T-helper 1 cell treated with Interleukin-12 subunit alpha and Interleukin-12 subunit beta and Interleukin-4 antibody, amounts not matched to agents 30 μg/mL and 1 μg/mL, for 36 hours (primary cell): ENCODE measurements at regions not wholly inside any gene's neighbourhood (a gene's known extent, or its start where the extent isn't known, plus 50 kb on each side); places are given as distances from the start of the nearest gene placed in this dataset.

Experiments
- H3K27ac Mint-ChIP-seq: one replicate; pipeline ENCODE4 v1.8.0; 2021; ENCODE audit warnings: mild to moderate bottlenecking, mixed read lengths
- H3K27me3 Mint-ChIP-seq: one replicate; pipeline ENCODE4 v1.8.0; 2021; ENCODE audit warnings: low read depth, mixed read lengths
- H3K36me3 Mint-ChIP-seq: one replicate; pipeline ENCODE4 v1.8.0; 2021; ENCODE audit warnings: low read depth, mixed read lengths
- H3K4me1 Mint-ChIP-seq: one replicate; pipeline ENCODE4 v1.8.0; 2021; ENCODE audit warnings: low read depth, mixed read lengths
- H3K4me3 Mint-ChIP-seq: one replicate; pipeline ENCODE4 v1.8.0; 2021; ENCODE audit warnings: mild to moderate bottlenecking, moderate library complexity, mixed read lengths
- H3K9me3 Mint-ChIP-seq: one replicate; pipeline ENCODE4 v1.8.0; 2021; ENCODE audit warnings: mixed read lengths

DNA sequence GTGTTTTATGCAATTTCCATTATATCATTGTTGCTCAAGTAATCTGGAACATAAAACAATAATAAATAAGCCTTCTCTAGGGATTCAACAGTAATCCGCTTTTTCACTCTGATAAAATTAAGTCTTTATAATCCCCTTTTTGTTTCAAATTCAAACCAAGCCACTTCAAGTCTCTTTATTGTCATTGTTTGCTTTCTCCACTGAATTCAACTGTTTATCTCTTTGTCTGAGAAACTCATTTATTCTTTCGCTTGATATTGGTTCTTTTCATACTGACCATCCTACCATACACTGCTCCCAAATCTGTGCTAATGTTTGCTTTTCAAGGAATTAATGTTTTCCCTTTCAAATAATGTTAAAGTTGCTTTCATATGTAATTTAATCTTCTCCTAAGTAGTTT is 550.4 kb upstream of the PCDH15 start:
- Mint-ChIP-seq H3K4me1 (no peaks in the 10 kb centered on the region), H3K27ac (no peak overlapping the region), H3K9me3 (peaks cover 11% of the 10 kb centered on the region), H3K36me3 (no peaks in the 10 kb centered on the region), H3K27me3 (no peaks in the 10 kb centered on the region), H3K4me3 (no peak overlapping the region)

DNA sequence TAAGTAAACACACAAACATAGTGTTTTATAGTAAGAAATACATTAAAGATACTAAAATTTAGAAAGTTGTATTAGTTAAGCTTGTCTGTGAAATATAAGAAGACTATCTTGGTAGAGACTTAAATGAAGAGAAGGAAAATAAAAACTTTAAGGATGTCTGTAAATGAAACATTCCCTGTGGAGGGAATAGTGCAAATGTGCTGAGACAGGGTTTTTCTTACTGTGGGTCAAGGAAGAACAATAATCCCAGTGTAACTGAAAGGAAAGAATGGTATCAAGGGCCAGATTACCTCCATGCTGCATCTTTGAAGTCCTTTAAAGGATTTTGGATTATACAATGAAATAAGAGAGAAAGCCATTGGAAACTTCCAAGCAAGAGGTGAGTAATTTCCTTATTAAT is 547.5 kb upstream of the PCDH15 start:
- H3K4me3 Mint-ChIP-seq, result no peak overlapping the region
- no peak overlapping the region for H3K27ac Mint-ChIP-seq
- no peaks in the 10 kb centered on the region for H3K36me3 Mint-ChIP-seq
- H3K9me3 Mint-ChIP-seq, result peaks cover 5% of the 10 kb centered on the region
- H3K4me1 Mint-ChIP-seq, result no peaks in the 10 kb centered on the region
- H3K27me3 Mint-ChIP-seq, result no peaks in the 10 kb centered on the region

DNA sequence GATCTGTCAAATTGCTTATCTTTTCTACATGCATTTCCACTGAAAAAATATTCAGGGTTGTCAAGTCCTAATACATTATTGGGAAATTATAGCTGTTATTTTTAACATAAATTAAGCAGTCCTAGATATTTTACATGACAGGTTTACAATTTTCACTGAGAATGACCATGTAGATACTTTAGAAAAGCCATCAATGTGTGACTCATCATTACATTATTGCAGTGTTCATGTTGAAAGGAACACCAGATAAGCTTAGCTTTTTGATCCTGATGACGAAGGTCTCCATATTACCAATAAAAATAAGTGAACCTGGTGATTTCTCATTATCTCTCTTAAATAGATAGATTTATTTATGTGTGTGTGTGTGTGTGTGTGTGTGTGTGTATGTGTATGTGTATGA is 529.5 kb upstream of the PCDH15 start:
- Mint-ChIP-seq H3K36me3 (no peaks in the 10 kb centered on the region), H3K4me1 (no peaks in the 10 kb centered on the region), H3K4me3 (no peak overlapping the region), H3K27ac (no peak overlapping the region), H3K27me3 (no peaks in the 10 kb centered on the region), H3K9me3 (no peaks in the 10 kb centered on the region)

DNA sequence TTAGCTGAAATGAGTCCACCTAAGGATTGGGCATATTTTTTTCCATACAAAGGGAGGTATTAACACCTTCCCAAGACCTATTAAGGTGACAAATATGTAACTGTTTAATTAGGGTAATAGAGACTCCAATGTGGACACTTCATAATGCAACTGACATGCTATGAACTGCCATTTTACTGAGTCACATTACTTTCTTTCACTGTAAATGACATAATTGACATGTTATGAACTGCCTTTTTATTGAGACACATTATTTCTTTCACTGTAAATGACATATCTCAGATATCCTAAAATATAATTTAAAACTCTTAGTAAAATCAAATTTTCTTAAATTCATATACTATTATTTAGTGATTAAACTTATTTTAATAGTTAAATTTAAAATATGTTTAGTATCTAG is 528.8 kb upstream of the PCDH15 start:
- Mint-ChIP-seq H3K36me3 (no peaks in the 10 kb centered on the region), H3K27me3 (no peaks in the 10 kb centered on the region), H3K27ac (no peak overlapping the region), H3K9me3 (no peaks in the 10 kb centered on the region), H3K4me3 (no peak overlapping the region), H3K4me1 (no peaks in the 10 kb centered on the region)

DNA sequence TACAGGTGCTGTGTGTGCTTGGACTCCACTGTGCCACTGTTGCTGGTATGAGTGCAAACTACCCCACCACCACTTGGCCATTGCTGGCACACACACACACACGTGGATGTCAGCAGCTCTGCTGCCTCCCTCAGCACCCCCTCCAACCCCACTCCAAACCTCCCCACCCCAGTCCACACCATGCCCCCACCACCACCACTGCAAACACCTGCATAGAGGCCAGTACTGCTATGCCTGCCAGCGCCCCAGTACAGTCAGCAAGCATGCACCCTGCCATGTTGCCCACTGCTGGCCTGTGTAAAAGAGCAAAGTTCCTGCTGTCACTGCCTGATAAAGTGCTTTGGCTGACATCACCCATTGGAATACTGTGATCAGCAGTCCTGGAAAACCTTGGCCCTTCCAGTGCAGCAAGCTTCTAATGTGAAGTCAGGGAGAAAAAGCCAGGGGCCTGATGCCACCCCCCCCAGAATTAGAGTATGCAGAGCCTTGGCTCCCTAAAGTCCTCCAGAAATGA is 519.2 kb upstream of the PCDH15 start:
- Mint-ChIP-seq H3K36me3 (no peaks in the 10 kb centered on the region), H3K9me3 (peaks cover 13% of the 10 kb centered on the region), H3K4me1 (no peaks in the 10 kb centered on the region), H3K4me3 (no peak overlapping the region), H3K27me3 (no peaks in the 10 kb centered on the region), H3K27ac (no peak overlapping the region)

DNA sequence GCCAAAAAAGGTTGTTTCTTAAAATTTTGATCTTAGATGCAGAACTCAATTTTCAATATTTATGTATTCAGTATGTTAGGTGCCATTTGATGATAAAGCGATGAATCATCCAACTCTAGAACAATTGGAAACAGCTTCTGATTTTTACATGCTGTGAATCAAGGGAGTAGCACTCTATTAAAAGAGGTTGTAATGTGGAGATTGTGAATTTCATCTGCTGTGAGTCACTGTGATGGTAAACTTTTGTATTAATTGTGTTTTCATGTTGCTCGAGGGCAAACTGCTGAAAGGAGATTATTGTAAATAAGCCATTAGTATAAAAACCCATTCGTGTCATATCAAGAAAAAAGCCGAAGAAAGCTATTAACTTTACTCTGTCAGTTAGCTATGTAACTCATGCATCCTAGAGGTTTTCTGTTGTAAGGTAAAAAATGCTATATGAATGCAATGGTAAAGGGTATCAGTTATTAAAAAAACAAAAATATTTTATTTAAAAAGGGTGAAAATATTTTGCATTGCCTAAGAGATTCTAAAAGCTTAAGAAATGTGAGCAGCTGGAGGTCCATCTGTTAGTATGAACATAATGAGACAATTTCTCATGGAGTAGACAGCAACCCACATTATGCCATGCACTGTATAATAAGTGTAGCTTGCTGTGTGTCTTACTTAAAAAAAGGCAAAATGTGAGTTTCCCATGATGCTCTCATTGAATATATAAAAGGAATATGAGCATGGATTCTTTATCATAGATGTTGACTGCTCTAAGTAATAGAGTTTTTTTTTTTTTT is 511.0 kb upstream of the PCDH15 start:
- no peaks in the 10 kb centered on the region for H3K4me1 Mint-ChIP-seq
- no peak overlapping the region for H3K4me3 Mint-ChIP-seq
- H3K27me3 Mint-ChIP-seq, result no peaks in the 10 kb centered on the region
- H3K27ac Mint-ChIP-seq, result no peak overlapping the region
- no peaks in the 10 kb centered on the region for H3K9me3 Mint-ChIP-seq
- H3K36me3 Mint-ChIP-seq, result no peaks in the 10 kb centered on the region

DNA sequence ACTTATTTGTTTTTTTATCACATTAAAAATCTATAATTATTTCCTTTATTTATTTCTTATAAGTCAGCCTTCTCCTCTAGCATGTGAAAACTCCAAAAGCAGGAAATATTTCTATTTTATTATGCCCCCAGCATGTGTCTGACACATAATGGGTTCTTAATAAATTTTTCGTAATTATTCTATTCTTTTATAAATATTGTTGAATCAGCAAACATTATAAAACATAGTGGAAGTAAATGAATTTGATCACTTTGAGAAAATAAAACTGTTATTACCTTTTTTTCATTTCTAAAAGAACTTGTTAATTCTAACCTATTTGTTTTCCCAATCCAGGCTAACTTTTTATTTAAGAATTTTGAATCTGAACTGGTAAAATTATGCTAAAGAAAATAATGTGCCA is 509.1 kb upstream of the PCDH15 start:
- H3K4me1 Mint-ChIP-seq, result no peaks in the 10 kb centered on the region
- H3K36me3 Mint-ChIP-seq, result no peaks in the 10 kb centered on the region
- H3K27ac Mint-ChIP-seq, result no peak overlapping the region
- H3K9me3 Mint-ChIP-seq, result no peaks in the 10 kb centered on the region
- H3K4me3 Mint-ChIP-seq, result no peak overlapping the region
- H3K27me3 Mint-ChIP-seq, result no peaks in the 10 kb centered on the region

DNA sequence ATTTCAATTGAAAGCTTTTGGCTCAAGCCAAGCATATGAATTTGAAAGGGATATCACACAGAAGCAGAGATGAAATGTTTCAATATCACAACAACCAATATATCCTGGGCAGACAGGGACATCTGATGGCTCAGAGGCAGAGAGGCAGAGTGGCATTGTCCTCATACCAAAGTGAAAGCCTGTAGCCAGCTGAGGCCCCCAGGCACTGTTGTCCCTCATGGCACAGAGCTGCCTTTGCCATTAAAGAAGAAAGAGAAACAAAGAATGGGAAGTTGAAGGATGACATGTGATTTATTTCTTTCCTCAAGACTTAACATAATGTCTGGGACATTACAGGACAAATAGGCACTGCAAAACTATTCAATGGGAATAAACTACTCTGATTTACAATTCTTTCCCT is 504.3 kb upstream of the PCDH15 start:
- Mint-ChIP-seq H3K9me3 (no peaks in the 10 kb centered on the region), H3K36me3 (no peaks in the 10 kb centered on the region), H3K4me3 (no peak overlapping the region), H3K27me3 (no peaks in the 10 kb centered on the region), H3K4me1 (no peaks in the 10 kb centered on the region), H3K27ac (no peak overlapping the region)

DNA sequence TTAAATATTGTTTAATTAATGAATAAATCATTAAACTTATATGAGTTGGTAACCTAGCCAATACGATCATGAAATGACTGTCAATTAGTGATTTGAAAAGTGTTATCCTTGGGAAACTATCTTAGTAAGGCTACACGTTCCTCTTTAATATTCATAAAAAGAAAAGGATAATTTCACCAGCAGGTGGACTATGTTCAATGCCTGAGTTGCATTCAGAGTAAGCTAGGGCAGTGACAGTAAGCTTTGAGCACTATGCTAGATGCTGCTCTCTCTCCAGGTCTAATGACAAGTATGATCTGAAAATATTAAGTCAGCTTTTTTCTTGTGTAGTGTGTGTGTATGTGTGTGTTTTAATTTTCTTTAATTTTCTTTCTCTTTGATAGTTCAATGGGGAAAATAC is 486.3 kb upstream of the PCDH15 start:
- Mint-ChIP-seq H3K4me3 (no peak overlapping the region), H3K4me1 (no peaks in the 10 kb centered on the region), H3K9me3 (peaks cover 10% of the 10 kb centered on the region), H3K36me3 (no peaks in the 10 kb centered on the region), H3K27ac (no peak overlapping the region), H3K27me3 (no peaks in the 10 kb centered on the region)

DNA sequence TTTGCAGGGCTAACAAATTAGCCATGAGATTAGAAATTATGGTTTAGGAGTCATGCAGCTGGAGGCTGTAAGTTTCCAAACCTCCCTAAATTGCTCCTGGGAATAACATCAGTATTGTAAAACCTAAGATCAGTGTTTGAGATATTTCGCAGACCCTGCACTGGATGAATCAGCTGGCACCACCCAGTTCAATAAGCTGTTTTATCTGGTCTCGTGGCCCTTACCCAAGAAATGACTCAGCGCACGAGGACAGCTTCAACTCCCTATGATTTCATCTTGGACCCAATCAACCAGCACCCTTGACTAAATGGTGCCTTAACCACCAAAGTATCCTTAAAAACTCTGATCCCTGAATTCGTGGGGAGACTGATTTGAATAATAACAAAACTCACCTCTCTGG is 482.0 kb upstream of the PCDH15 start:
- H3K36me3 Mint-ChIP-seq, result no peaks in the 10 kb centered on the region
- no peaks in the 10 kb centered on the region for H3K27me3 Mint-ChIP-seq
- H3K27ac Mint-ChIP-seq, result no peak overlapping the region
- no peaks in the 10 kb centered on the region for H3K4me1 Mint-ChIP-seq
- no peak overlapping the region for H3K4me3 Mint-ChIP-seq
- no peaks in the 10 kb centered on the region for H3K9me3 Mint-ChIP-seq

DNA sequence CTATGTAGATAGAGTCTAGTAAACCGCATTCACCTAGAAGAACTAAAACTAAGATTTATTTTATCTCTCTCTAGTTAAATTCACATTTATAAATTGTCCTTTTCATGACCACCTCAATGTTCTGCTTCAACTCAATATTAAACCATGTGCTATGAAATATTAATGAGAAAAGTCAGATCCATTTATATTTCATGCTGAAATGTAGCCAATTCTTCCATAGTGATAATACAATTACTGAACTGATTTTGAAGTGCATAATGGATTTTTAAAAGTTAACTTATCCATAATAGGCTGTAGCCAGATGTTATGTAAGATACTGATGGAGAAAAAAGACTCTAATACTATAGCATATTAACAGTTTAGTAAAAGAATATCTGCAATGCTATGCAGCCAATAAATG is 479.7 kb upstream of the PCDH15 start:
- no peaks in the 10 kb centered on the region for H3K27me3 Mint-ChIP-seq
- H3K9me3 Mint-ChIP-seq, result no peaks in the 10 kb centered on the region
- no peaks in the 10 kb centered on the region for H3K4me1 Mint-ChIP-seq
- H3K4me3 Mint-ChIP-seq, result no peak overlapping the region
- no peaks in the 10 kb centered on the region for H3K36me3 Mint-ChIP-seq
- H3K27ac Mint-ChIP-seq, result no peak overlapping the region

DNA sequence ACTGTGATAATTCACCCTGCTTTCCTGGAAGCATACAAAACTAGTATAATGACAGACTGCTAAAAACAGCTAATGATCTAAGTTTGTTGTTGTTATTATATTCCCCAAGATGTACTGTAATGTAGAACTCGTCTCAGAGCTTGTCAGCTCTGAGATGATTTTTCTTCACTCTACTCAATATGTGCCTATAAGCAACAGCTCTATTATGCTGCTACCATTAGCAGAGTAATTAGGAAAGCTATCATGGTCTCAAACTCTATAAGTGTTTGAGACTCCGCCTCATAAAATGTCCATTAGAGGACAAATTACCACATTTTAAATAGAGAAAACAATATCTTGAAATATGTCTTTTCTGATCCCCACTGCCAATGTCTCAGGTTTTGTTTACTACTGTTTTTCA is 476.5 kb upstream of the PCDH15 start:
- no peaks in the 10 kb centered on the region for H3K27me3 Mint-ChIP-seq
- H3K9me3 Mint-ChIP-seq, result no peaks in the 10 kb centered on the region
- H3K4me1 Mint-ChIP-seq, result no peaks in the 10 kb centered on the region
- no peak overlapping the region for H3K27ac Mint-ChIP-seq
- H3K4me3 Mint-ChIP-seq, result no peak overlapping the region
- H3K36me3 Mint-ChIP-seq, result no peaks in the 10 kb centered on the region

DNA sequence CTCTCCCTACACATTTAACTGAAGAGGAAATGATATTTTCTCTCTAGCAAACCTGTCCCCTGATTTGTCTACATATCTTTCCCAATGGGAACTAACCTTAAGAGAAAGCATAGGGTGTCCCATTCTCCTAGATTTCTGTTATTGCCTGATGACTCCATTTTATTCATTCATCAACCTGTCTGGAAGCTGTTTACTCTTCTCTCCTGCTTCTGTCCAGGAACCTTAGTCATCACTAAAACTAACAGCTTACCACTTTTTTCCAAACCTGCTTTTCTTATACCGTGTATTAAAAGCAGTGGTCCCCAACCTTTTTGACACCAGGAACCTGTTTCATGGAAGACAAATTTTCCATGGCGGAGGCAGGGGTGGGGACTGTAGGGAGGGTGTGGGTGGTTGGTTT is 473.3 kb upstream of the PCDH15 start:
- Mint-ChIP-seq H3K27ac (no peak overlapping the region), H3K36me3 (no peaks in the 10 kb centered on the region), H3K4me3 (no peak overlapping the region)

DNA sequence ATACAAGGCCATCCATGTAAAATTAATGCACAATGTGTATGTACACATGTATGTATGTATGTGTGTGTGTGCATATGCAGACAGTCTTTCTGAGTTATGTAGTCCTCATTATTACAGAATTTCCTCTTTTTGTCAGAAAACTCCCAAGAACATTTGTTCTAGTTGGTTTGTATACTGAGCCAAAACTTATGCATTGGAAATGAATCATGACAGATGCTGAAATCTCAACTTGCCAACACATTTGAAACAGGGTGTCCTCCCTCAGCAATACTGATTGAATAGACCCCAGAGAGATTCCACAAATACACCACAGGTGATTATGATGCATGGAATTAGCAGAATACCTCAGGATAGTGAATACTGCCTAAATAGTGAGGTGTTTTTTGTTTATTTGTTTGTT is 472.9 kb upstream of the PCDH15 start:
- no peaks in the 10 kb centered on the region for H3K4me1 Mint-ChIP-seq
- no peaks in the 10 kb centered on the region for H3K27me3 Mint-ChIP-seq
- no peaks in the 10 kb centered on the region for H3K36me3 Mint-ChIP-seq
- H3K4me3 Mint-ChIP-seq, result no peak overlapping the region
- H3K9me3 Mint-ChIP-seq, result no peaks in the 10 kb centered on the region
- no peak overlapping the region for H3K27ac Mint-ChIP-seq

More for the DNA sequence above, 473.3 kb upstream of the PCDH15 start:
- no peaks in the 10 kb centered on the region for H3K9me3 Mint-ChIP-seq
- H3K4me1 Mint-ChIP-seq, result no peaks in the 10 kb centered on the region
- no peaks in the 10 kb centered on the region for H3K27me3 Mint-ChIP-seq

DNA sequence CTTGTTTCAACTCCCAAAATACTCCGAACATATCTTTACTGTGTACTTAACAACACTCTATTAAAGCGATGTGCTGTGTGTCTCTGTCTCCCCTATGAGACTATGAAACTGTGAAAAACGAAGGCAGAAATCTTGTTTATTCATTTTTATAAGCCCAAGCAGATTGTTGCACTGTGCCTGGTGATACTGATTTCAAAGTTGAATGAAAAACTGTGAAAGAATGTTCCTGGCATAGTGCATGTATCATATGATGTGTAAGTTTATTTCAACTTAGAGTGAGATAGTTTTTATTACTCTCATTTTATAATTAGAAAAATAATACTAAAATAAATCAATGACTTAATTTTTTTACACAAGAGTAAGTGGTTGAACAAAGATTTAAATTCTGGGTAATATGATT is 471.9 kb upstream of the PCDH15 start:
- H3K4me3 Mint-ChIP-seq, result no peak overlapping the region
- H3K4me1 Mint-ChIP-seq, result no peaks in the 10 kb centered on the region
- H3K27ac Mint-ChIP-seq, result no peak overlapping the region
- H3K36me3 Mint-ChIP-seq, result no peaks in the 10 kb centered on the region
- H3K27me3 Mint-ChIP-seq, result no peaks in the 10 kb centered on the region
- H3K9me3 Mint-ChIP-seq, result no peaks in the 10 kb centered on the region

DNA sequence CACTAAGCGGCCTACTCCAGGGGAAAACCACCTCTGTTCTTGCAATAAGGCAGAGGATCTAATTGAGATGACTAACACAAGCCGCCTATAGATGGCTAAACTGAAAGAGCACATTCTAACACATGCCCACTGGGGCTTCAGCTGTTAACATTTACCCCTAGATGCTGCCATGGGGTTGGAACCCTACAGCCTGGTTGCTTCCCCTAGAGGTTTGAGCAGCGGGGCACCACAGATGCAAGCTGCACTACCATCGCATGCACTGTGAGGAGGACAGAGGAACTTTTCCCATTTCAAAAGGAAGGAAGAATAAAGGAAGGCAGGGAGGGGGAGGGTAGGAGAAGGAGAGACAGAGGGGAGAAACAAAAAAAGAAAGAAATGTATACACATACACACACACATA is 465.8 kb upstream of the PCDH15 start:
- H3K4me1 Mint-ChIP-seq, result no peaks in the 10 kb centered on the region
- H3K27me3 Mint-ChIP-seq, result no peaks in the 10 kb centered on the region
- H3K9me3 Mint-ChIP-seq, result no peaks in the 10 kb centered on the region
- no peaks in the 10 kb centered on the region for H3K36me3 Mint-ChIP-seq
- no peak overlapping the region for H3K27ac Mint-ChIP-seq
- no peak overlapping the region for H3K4me3 Mint-ChIP-seq
